ENCODE measurements at regions not wholly inside any gene's neighbourhood (a gene's known extent, or its start where the extent isn't known, plus 50 kb on each side); places are given as distances from the start of the nearest gene placed in this dataset.
"Not testable (repeated sequence)": the region's sequence is repeated elsewhere in the genome, so short reads cannot be mapped to it uniquely, and the experiment has no call there.

GRCh38 chr3:109809513-109809912 lies 472.2 kb upstream of the DPPA4 start:
- no peak for DNase-seq

GRCh38 chr3:109818081-109818480 lies 480.7 kb upstream of the DPPA4 start:
- DNase-seq: no peak

GRCh38 chr3:109819734-109820133 lies 482.4 kb upstream of the DPPA4 start:
- DNase-seq: no peak

- no peak for DNase-seq
These were observed 488.8 kb upstream of the DPPA4 start for GRCh38 chr3:109825971-109826810.

GRCh38 chr3:109831403-109831802 lies 494.1 kb upstream of the DPPA4 start:
- no peak for DNase-seq

- no peak for DNase-seq
These were observed 498.6 kb upstream of the DPPA4 start for GRCh38 chr3:109835958-109836357.

GRCh38 chr3:109851854-109852253 lies 514.5 kb upstream of the DPPA4 start:
- DNase-seq: no peak

- DNase-seq: no peak
These were observed 514.9 kb upstream of the DPPA4 start for GRCh38 chr3:109852283-109852682.

GRCh38 chr3:109853077-109853731 lies 515.9 kb upstream of the DPPA4 start:
- DNase-seq: no peak

GRCh38 chr3:109863701-109864100 lies 526.4 kb upstream of the DPPA4 start:
- DNase-seq: no peak

GRCh38 chr3:109864452-109864851 lies 527.1 kb upstream of the DPPA4 start:
- DNase-seq: no peak

- no peak for DNase-seq
These were observed 532.2 kb upstream of the DPPA4 start for GRCh38 chr3:109869586-109869985.

- no peak for DNase-seq
These were observed 537.8 kb upstream of the DPPA4 start for GRCh38 chr3:109874896-109875708.

GRCh38 chr3:109877616-109878015 lies 540.3 kb upstream of the DPPA4 start:
- DNase-seq: not testable (repeated sequence)

GRCh38 chr3:109882144-109882543 lies 544.8 kb upstream of the DPPA4 start:
- no peak for DNase-seq

GRCh38 chr3:109887293-109887692 lies 549.9 kb upstream of the DPPA4 start:
- DNase-seq: no peak

- DNase-seq: no peak
These were observed 550.7 kb upstream of the DPPA4 start for GRCh38 chr3:109888026-109888425.

GRCh38 chr3:109897734-109898133 lies 560.4 kb upstream of the DPPA4 start:
- no peak for DNase-seq

- DNase-seq: no peak
These were observed 562.6 kb upstream of the DPPA4 start for GRCh38 chr3:109899925-109900324.

GRCh38 chr3:109900783-109901182 lies 563.4 kb upstream of the DPPA4 start:
- DNase-seq: no peak

- DNase-seq: no peak
These were observed 565.2 kb upstream of the DPPA4 start for GRCh38 chr3:109902549-109902948.

- DNase-seq: no peak
These were observed 565.8 kb upstream of the DPPA4 start for GRCh38 chr3:109903100-109903499.

GRCh38 chr3:109910772-109911171 lies 573.4 kb upstream of the DPPA4 start:
- no peak for DNase-seq

- no peak for DNase-seq
These were observed 581.4 kb upstream of the DPPA4 start for GRCh38 chr3:109918740-109919139.

All from CD4-positive, alpha-beta T cell treated with Interleukin-1 beta for 1 hour (primary cell).